ENCODE measurements at regions not wholly inside any gene's neighbourhood (a gene's known extent, or its start where the extent isn't known, plus 50 kb on each side); places are given as distances from the start of the nearest gene placed in this dataset.
"Not testable (repeated sequence)": the region's sequence is repeated elsewhere in the genome, so short reads cannot be mapped to it uniquely, and the experiment has no call there.

DNA sequence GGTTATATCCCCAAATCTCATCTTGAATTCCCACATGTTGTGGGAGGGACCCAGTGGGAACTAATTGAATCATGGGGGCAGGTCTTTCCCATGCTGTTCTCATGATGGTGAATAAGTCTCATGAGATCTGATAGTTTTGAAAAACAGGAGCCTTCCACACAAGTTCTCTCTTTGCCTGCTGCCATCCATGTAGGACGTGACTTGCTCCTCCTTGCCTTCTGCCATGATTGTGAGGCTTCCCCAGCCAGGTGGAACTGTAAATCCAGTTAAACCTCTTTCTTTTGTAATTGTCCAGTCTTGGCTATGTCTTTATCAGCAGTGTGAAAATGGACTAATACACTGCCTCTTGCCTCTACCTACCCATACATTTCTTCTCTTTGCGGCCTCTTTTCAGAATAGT is 193.4 kb downstream of the C7orf25 start:
- TF ChIP-seq CTCF (IDR thresholded peaks at IDR 0.05 in 4 of 5, conservative IDR thresholded peaks at IDR 0.05 in 1 of 5); POLR2A (IDR thresholded peaks at IDR 0.05): not testable (repeated sequence)

Data from gastrocnemius medialis (tissue), 4 donors.